ENCODE measurements at regions not wholly inside any gene's neighbourhood (a gene's known extent, or its start where the extent isn't known, plus 50 kb on each side); places are given as distances from the start of the nearest gene placed in this dataset.

GRCh38 chr13:73480779-73481559, 422.2 kb downstream of the KLF5 start:
- DNase-seq, result no peak

DNA sequence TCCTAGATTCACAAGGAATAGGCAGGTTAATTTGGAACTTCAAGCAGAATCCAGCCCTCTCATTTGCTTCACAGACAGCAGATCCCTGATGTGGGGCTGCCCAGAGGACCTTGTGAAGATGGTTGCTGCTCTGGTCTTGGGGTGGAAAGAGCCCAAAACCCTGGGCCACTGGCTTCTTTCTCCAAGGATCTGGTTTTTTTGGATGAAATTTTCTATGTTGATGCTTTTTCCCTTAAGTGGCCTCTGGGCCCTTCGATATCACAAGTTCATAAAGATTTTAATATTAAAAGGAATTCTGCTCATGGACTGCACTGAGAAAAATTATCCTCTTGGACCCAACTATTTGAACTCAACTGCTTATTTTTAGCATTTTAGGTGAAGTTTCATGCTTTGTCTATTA, 421.1 kb downstream of the KLF5 start:
- no peak for DNase-seq

DNA sequence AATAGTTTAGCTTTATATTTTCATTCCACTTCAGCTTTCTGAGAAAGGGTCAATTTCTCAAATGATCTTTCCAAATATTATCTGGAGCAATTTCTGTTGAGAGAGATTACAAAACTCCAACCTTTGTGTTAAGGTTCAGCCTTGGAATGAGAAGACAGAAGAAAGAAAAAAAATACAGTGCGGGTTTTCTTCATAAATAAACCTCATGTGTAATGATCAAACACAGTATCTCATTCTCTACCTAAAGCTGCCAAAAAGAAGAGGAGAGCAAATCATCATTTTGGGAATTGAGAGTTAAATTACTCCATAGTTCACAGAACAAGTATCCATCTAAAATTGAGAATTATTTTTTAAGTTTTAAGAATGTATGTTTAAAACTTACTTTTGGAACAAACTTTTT, 420.5 kb downstream of the KLF5 start:
- no peak for DNase-seq

- DNase-seq, result no peak
These were observed 418.6 kb downstream of the KLF5 start for GRCh38 chr13:73477441-73477840.

GRCh38 chr13:73473016-73473415, 414.2 kb downstream of the KLF5 start:
- no peak for DNase-seq

GRCh38 chr13:73467125-73467524, 408.3 kb downstream of the KLF5 start:
- DNase-seq, result no peak

GRCh38 chr13:73466561-73466960, 407.8 kb downstream of the KLF5 start:
- DNase-seq, result no peak

DNA sequence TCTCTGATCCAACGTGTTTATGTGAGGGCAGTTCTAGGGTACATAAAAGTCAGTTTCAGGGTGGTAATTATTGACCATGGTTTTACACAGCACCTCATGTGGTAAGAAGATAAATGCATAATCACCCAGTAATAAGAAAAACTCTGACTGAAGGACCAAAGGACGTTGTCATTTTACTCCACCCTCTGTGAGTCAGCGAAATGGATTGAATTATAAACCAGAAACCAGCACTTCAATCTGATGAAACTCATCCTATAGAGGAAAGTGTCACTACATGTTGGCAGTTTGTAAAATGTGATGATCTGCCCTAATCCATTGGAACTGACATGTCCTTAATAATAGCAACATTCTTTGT, 406.8 kb downstream of the KLF5 start:
- no peak for DNase-seq

GRCh38 chr13:73464758-73465616, 406.2 kb downstream of the KLF5 start:
- no peak for DNase-seq

DNA sequence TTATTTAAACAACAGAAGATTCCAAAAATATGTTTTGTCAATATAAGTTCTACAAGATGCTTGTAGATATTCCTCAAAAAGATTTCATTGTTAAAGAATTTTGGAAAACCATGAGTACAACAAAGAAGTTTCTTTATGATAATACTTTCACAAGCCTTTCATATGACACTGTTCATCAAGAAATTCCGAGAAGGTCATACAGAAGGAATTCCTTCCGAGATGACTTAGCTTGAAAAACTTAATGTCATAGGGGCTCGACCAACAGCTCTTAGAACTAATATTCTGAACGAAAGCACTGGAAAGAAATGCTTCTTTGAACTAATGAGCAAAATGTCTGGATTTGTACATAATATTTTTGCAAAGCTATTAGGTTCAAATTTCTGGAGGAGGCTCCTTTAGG, 403.4 kb downstream of the KLF5 start:
- DNase-seq, result no peak

DNA sequence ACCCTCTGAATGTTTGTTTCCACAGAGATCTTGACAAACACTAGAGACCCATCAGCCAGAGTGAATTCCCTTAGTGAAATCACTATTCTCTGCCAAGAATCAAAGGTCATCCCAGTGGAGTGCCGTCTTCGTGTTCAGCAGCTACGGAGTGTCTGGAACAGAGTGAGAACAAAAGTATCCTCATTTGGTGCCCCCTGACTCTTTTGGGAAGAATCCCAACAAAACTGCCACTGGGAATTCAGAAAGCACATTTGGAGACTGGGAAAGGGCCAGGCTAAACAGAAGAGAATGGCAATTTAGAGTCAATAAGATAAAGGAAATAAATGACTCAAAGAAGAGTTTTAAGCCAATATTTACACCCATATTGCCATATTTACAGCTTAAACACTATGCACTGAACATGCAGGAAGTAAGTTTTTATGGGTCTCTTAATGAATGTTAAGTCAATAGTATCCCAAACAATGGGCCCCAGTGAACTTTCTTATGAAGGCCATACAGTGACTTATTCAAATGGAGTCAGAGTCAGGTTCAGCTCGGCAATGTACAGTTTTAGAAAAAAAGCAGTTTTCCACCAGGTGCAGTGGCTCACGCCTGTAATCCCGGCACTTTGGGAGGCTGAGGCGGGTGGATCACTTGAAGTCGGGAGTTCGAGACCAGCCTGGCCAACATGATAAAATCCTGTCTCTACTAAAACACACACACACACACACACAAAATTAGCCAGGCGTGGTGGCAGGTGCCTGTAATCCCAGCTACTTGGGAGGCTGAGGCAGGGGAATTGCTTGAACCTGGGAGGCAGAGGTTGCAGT, 392.6 kb downstream of the KLF5 start:
- DNase-seq, result no peak

- DNase-seq, result no peak
These were observed 391.8 kb downstream of the KLF5 start for GRCh38 chr13:73450583-73450982.

DNA sequence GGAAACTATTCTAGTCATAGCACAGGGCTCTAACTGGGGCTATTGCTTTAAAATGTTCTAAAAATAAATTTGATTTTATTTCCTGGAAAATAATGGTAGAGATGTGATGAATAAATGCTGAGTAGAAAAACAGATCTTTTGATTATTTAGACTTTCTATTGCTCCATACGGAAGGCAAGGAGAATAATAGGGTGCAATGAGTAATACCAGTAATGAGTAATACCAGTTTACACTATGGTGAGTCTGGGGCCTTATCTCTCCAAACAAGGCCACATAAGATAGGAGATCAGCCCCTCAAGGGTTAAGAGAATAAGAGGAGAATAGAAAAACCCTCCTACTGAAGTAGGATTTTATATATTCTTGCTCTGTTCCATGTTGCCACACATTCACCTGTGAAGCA, 390.4 kb downstream of the KLF5 start:
- no peak for DNase-seq

DNA sequence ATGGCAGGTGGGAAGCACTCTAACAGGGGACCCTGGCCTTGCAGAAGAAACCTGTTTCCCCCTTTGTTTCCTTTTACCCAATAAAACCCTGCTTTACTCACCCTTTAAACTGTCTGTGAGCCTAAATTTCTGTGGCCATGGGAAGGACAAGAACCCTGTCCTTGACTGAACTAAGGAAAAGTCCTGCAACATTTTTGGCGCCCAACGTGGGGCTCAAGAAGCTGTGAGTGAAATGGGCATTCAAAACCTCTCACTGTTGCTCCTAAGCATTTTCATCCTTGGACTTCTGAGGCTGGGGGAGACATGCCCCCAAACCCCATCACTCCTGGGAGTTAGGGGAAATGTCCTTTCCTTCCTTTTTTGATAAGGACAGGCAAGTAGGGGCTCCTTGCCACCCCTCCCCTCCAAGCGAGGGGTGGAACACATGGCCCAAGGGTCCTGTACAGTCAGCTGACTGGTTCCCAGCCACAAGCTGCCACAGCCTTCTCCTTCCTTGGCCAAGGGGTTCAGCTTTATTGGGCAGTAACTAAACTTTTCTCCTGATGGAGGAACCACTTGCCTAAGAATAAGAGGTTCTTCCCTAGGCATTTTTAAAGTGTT, 381.6 kb downstream of the KLF5 start:
- DNase-seq, result no peak

DNA sequence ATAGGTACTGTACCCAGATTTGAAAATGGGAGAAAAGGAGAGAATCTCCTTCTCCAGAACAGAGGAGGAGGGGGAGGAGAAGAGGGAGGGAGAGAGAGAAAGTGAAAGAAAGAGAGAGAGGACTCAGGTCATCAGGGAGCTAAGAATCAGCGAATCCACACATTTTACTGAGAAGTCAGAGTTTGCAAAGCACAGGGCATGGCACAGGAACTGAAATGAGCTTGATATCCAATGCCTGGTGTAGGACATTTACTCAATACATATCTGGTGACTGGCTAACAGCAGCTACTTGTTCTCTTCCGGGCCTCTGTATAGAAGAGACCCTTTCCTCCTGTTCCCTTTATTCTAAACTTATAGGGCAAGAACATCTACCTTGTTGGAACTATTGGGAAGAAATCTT, 375.1 kb downstream of the KLF5 start:
- DNase-seq, result no peak

DNA sequence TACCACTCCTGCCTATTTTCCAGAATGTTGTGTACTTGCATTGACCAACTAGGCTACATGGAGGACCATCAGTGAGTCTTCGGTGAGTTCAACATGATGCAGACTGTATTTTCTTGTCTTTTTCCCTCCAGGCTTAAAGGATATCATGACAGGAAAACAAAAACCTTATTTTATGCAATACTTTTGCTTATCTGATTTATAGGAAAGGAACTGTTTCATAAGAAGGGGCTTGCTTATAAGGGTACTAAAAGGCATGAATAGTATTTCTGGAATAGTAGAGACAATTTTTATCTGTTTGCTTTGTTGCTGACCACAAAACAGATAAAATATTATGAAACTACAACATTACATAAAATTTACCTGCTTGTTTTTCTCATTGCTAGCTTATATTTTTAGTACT, 374.7 kb downstream of the KLF5 start:
- DNase-seq, result no peak

- no peak for DNase-seq
These were observed 370.9 kb downstream of the KLF5 start for GRCh38 chr13:73429701-73430100.

DNA sequence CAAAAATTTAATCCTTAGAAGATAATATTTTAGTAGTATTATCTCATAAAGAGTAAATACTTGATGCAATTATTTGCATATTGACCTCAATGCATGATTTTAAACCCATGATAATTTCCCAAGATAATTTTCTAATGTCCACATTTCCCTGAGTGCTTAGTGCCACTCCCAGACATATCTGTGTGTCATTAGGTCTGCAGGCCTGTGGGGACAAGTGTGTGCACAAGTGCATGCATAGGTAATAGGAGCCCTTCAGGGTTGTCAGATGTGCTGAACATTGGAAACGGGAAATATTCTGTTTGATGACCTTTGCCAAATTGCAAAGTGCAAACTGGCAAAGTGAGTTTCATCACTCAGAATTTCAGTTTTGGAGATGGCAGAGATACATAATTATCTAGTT, 369.9 kb downstream of the KLF5 start:
- DNase-seq, result no peak

DNA sequence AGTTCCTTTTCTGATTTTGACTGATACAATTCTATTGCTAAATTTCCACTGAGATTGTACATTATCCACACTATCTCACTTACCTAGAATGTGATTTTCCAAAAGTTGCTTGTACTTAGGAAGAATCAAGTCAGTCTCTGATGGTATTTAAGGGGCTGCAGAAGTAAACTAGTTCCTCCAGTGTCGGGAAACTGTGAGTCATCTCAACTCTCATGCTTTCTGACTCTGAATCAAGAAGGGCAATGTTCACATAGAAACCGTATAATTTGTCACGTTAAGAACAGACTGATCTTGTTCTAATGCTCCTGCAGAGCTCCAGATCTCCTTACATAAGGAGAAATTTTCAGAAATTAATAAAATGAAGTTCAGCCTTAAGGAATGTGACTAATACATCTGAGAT, 369.3 kb downstream of the KLF5 start:
- DNase-seq, result no peak

DNA sequence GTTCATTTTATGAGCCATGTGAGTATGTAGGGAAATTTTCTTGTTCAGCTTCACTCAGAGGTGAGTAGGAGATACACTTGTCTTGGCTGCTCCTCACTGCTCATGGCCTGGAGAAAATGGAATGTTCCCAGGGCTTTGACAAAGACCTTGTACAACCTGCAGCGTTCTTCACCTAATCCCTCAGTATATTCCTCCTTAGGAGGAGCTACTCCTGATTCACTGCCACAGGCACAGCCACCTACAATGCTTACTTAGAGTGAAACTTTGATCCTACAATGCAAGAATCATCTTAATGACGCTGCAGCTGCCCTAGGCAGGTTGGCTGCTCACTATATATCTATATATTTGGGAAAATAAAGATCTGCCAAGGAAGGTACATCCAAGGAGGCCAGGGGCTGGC, 364.2 kb downstream of the KLF5 start:
- no peak for DNase-seq

DNA sequence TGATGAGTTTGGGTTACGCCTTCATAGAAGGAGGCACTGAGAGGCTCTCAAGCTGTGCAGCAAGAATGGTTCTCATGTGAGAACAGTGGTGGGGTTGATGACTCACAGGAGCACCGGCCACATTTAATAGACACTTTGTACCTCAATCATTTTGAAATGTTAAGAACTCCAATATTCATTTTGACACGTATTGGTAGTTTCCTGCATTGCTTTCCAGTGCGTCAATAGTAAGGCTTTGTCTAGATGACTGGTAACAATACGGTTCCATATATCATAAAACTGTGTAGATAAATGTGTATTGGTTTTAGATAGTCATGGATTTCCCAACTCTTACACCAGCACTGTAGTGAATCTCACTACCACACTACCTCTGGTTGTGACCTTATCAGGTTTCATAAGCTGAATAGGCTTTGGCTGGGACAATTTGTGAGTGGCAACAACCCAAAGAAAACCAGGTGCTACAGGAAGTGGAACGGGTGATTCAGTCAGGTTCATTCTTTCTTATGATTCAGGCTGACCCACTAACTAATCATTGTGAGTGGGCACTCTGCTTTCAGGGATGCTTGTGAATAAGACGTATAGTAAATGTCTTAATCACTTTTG, 362.6 kb downstream of the KLF5 start:
- DNase-seq, result no peak

GRCh38 chr13:73419186-73419585, 360.4 kb downstream of the KLF5 start:
- no peak for DNase-seq

Data from GF-D8 (cell line).